Endothelial cell of umbilical vein (primary cell): ENCODE measurements at regions not wholly inside any gene's neighbourhood (a gene's known extent, or its start where the extent isn't known, plus 50 kb on each side); places are given as distances from the start of the nearest gene placed in this dataset.

Source experiments
- BruUV-seq: library from RNA; stranded (reverse); fragments of 400-500 nt; replicated peaks from 2 replicates; lab custom pipeline; 2021; lab: Mats Ljungman, UMichigan
- CTCF ChIA-PET: fragments of 300-600, 350-600 bp; sonication (Branson Sonifier 250); formaldehyde crosslinking; loops from one replicate; lab custom pipeline; 2021; ENCODE audit warnings: antibody characterized with exemption, inconsistent platforms; lab: Charles Lee
- POLR2A ChIA-PET: fragments of 300-600, 350-600 bp; sonication (Branson Sonifier 250); formaldehyde crosslinking; loops from one replicate; lab custom pipeline; 2021; ENCODE audit warnings: antibody characterized with exemption, inconsistent platforms; lab: Charles Lee
- DNase-seq: peaks from one replicate; pipeline ENCODE4 v3.0.0-alpha.2; 2011; ENCODE audit warnings: low read depth, low spot score
- FAIRE-seq: peaks from 2 replicates; lab custom pipeline; 2011; peaks lifted over from hg19 to GRCh38; lab: Jason Lieb, UNC
- H2AFZ ChIP-seq: 2 replicates; pipeline ENCODE4 v1.6.0; 2012; ENCODE audit warnings: low read depth, low read length, control low read depth, inconsistent platforms
- H3K27ac ChIP-seq: 2 replicates; pipeline ENCODE4 v1.5.1; 2011; ENCODE audit warnings: low read depth, mild to moderate bottlenecking, control low read depth, low read length, moderate library complexity; ENCODE audit not compliant: insufficient read depth
- H3K27me3 ChIP-seq, 2 experiments: 2 replicates each; pipeline versions ENCODE4 v1.6.0 to v1.6.1; 2011; ENCODE audit warnings: low read length in 2 of 2, mixed read lengths in 1 of 2; ENCODE audit not compliant: control insufficient read depth in 2 of 2, insufficient read depth in 2 of 2
- H3K36me3 ChIP-seq, 2 experiments: 2 replicates in 1 of 2; 3 replicates in 1 of 2; pipeline ENCODE4 v1.5.1; 2011; ENCODE audit warnings: low read length in 2 of 2, mild to moderate bottlenecking in 1 of 2, moderate library complexity in 1 of 2; ENCODE audit not compliant: control insufficient read depth in 2 of 2, insufficient read depth in 2 of 2; ENCODE audit errors: extremely low read depth in 1 of 2
- H3K4me1 ChIP-seq: 3 replicates; pipeline ENCODE4 v1.5.1; 2011; ENCODE audit warnings: mild to moderate bottlenecking, low read length; ENCODE audit not compliant: control insufficient read depth, insufficient read depth; ENCODE audit errors: extremely low read depth
- H3K4me2 ChIP-seq: 2 replicates; pipeline ENCODE4 v1.6.1; 2011; ENCODE audit warnings: low read length, control low read depth, mixed read lengths; ENCODE audit not compliant: insufficient read depth
- H3K4me3 ChIP-seq, 3 experiments: fragments of 200-600 bp in 1 of 3; sonication (generic), shearing (Covaris generic) in 1 of 3; replicated peaks in 1 of 3; 2 replicates each; pipeline ENCODE4 v1.5.1; 2011 to 2016; ENCODE audit warnings: control low read depth in 3 of 3, low read length in 3 of 3, mild to moderate bottlenecking in 2 of 3, inconsistent platforms in 1 of 3, low read depth in 1 of 3, moderate library complexity in 1 of 3; ENCODE audit not compliant: insufficient read depth in 1 of 3
- H3K79me2 ChIP-seq: 2 replicates; pipeline ENCODE4 v1.6.0; 2012; ENCODE audit warnings: low read length, inconsistent platforms; ENCODE audit not compliant: control insufficient read depth, insufficient read depth
- H3K9ac ChIP-seq: replicated peaks from 2 replicates; pipeline ENCODE3; 2011; ENCODE audit warnings: low read length, control low read depth; ENCODE audit not compliant: insufficient read depth; ENCODE audit errors: extremely low read depth
- H3K9me1 ChIP-seq: replicated peaks from 3 replicates; pipeline ENCODE4 v1.6.0; 2011; ENCODE audit warnings: mild to moderate bottlenecking, low read length; ENCODE audit not compliant: control insufficient read depth, insufficient read depth; ENCODE audit errors: extremely low read depth
- H3K9me3 ChIP-seq: replicated peaks from 2 replicates; pipeline ENCODE4 v1.5.1; 2012; ENCODE audit warnings: low read length, inconsistent platforms; ENCODE audit not compliant: control insufficient read depth, insufficient read depth
- H4K20me1 ChIP-seq: replicated peaks from 2 replicates; pipeline ENCODE3; 2011; ENCODE audit warnings: mild to moderate bottlenecking, low read length; ENCODE audit not compliant: control insufficient read depth, insufficient read depth; ENCODE audit errors: extremely low read depth
- EZH2 ChIP-seq: IDR thresholded peaks from 2 replicates; pipeline ENCODE4 v1.6.1; 2012; ENCODE audit warnings: borderline replicate concordance, low read depth, mild to moderate bottlenecking, moderate library complexity, low read length, inconsistent platforms; ENCODE audit not compliant: severe bottlenecking
- FOS ChIP-seq: IDR thresholded peaks from 2 replicates; pipeline ENCODE4 v1.6.1; 2011; ENCODE audit warnings: mild to moderate bottlenecking, low read length, moderate library complexity, borderline replicate concordance; ENCODE audit not compliant: insufficient read depth
- GATA2 ChIP-seq: IDR thresholded peaks from 2 replicates; pipeline ENCODE4 v1.7.0; 2011; ENCODE audit warnings: low read depth, mild to moderate bottlenecking, moderate library complexity, mixed read lengths, low read length; ENCODE audit not compliant: insufficient read length, insufficient read depth
- JUN ChIP-seq: IDR thresholded peaks from 2 replicates; pipeline ENCODE4 v1.6.1; 2011; ENCODE audit warnings: borderline replicate concordance, low read depth; ENCODE audit not compliant: insufficient read length, insufficient read depth
- MAX ChIP-seq: IDR thresholded peaks from 2 replicates; pipeline ENCODE4 v1.6.1; 2011; ENCODE audit not compliant: insufficient read depth, insufficient read length
- MYC ChIP-seq: IDR thresholded peaks from one replicate; pipeline ENCODE4 v1.6.1; 2011; ENCODE audit warnings: mild to moderate bottlenecking, low read depth, low read length
- POLR2A ChIP-seq: IDR thresholded peaks from 2 replicates; pipeline ENCODE4 v1.6.1; 2012; ENCODE audit warnings: low read depth, mild to moderate bottlenecking, control low read depth, low read length
- POLR2AphosphoS5 ChIP-seq: IDR thresholded peaks from 2 replicates; pipeline ENCODE4 v1.6.1; 2012; ENCODE audit warnings: low read depth, mild to moderate bottlenecking, control low read depth, low read length, moderate library complexity; ENCODE audit not compliant: insufficient read depth
- dilution Hi-C: fragments of 300-500 bp; cut with MboI; formaldehyde crosslinking; loops from one replicate; pipeline ENCODE4 v1.15.0; 2019; ENCODE audit warnings: low sequenced_read_pairs; ENCODE audit not compliant: extremely low pct_ligation_motif_present
- intact Hi-C: fragments of 100-400 bp; cut with micrococcal nuclease; formaldehyde crosslinking; loops from one replicate; pipeline ENCODE4 v1.10.0; 2022

GRCh38 chr10:118175148-118175547 lies 128.4 kb upstream of the RAB11FIP2 start:
- no peak overlapping the region for H3K4me2 ChIP-seq
- TF ChIP-seq EZH2 (no peak), FOS (no peak), POLR2A (no peak), MYC (no peak), POLR2AphosphoS5 (no peak)
- no peaks in the 10 kb centered on the region for H4K20me1 ChIP-seq
- no peak overlapping the region for H3K27ac ChIP-seq
- FAIRE-seq (no peak), DNase-seq (no peak)
- no TSS peak for BruUV-seq
- no peaks in the 10 kb centered on the region for H3K36me3 ChIP-seq
- no peaks in the 10 kb centered on the region for H3K4me1 ChIP-seq
- intact Hi-C loops, result no loop called here
- H3K4me3 ChIP-seq, result no peak overlapping the region
- no peaks in the 10 kb centered on the region for H3K27me3 ChIP-seq
- dilution Hi-C loops, result no loop called here
- ChIA-PET CTCF (no interaction called here), POLR2A (no interaction called here)
- H3K9me3 ChIP-seq, result no peaks in the 10 kb centered on the region
- H2AFZ ChIP-seq, result no peak overlapping the region
- H3K79me2 ChIP-seq, result no peaks in the 10 kb centered on the region
- H3K9me1 ChIP-seq, result no peaks in the 10 kb centered on the region
- H3K9ac ChIP-seq, result no peak overlapping the region

- dilution Hi-C loops (no loop called here), intact Hi-C loops (no loop called here)
These were observed 126.6 kb upstream of the RAB11FIP2 start for GRCh38 chr10:118173296-118173695.

More at GRCh38 chr10:118173296-118173695, 126.6 kb upstream of the RAB11FIP2 start:
- CTCF ChIA-PET, result no interaction called here
- Histone ChIP-seq H3K9me3 (no peaks in the 10 kb centered on the region), H3K79me2 (no peaks in the 10 kb centered on the region), H3K27me3 (no peaks in the 10 kb centered on the region), H3K9me1 (no peaks in the 10 kb centered on the region), H3K4me3 (no peak overlapping the region), H2AFZ (no peak overlapping the region), H3K4me1 (no peaks in the 10 kb centered on the region), H3K4me2 (no peak overlapping the region), H3K9ac (no peak overlapping the region), H4K20me1 (no peaks in the 10 kb centered on the region), H3K36me3 (no peaks in the 10 kb centered on the region), H3K27ac (no peak overlapping the region)
- BruUV-seq, result no TSS peak
- FAIRE-seq (no peak), DNase-seq (no peak)
- TF ChIP-seq GATA2 (no peak), JUN (no peak), MAX (no peak), MYC (no peak), POLR2AphosphoS5 (no peak), EZH2 (no peak), POLR2A (no peak), FOS (no peak)
- POLR2A ChIA-PET, result no interaction called here
